ENCODE measurements at regions not wholly inside any gene's neighbourhood (a gene's known extent, or its start where the extent isn't known, plus 50 kb on each side); places are given as distances from the start of the nearest gene placed in this dataset.
A peak's percentile ranks its signal among the peaks of the same experiment; 100 is the strongest.

- Mint-ChIP-seq H3K27ac (no peak overlapping the region), H3K9me3 (no peaks in the 10 kb centered on the region), H3K36me3 (no peaks in the 10 kb centered on the region), H3K27me3 (ENCODE audit: insufficient read depth, low read depth) (peaks cover 20% of the 10 kb centered on the region), H3K4me3 (no peak overlapping the region), H3K4me1 (peaks cover 16% of the 10 kb centered on the region)
- Histone ChIP-seq H3K9me3 (ENCODE audit: low read depth) (no peaks in the 10 kb centered on the region), H3K9ac (no peak overlapping the region), H3K27ac (no peak overlapping the region), H3K4me1 (peaks cover 15% of the 10 kb centered on the region), H3K36me3 (no peaks in the 10 kb centered on the region), H4K20me1 (ENCODE audit: low read depth) (no peaks in the 10 kb centered on the region), H2AFZ (replicated peaks) (no peak overlapping the region), H3K79me2 (ENCODE audit: low read depth) (no peaks in the 10 kb centered on the region), H3K4me2 (no peak overlapping the region), H3K27me3 (no peaks in the 10 kb centered on the region), H3F3A (ENCODE audit: low read depth) (no peaks in the 10 kb centered on the region), H3K4me3 (no peak overlapping the region)
- no peak for DNase-seq (ENCODE audit: low spot score)
- no peak for TF ChIP-seq CTCF (IDR thresholded peaks at IDR 0.05)
- no peak for TF ChIP-seq EZH2phosphoT487 (IDR thresholded peaks at IDR 0.05)
- no peak for TF ChIP-seq EZH2 (IDR thresholded peaks at IDR 0.05)
Measured at GRCh38 chr17:74082886-74083285, 120.6 kb upstream of the RPL38 start.

GRCh38 chr17:74083321-74083720 lies 120.2 kb upstream of the RPL38 start:
- no peak for TF ChIP-seq EZH2 (IDR thresholded peaks at IDR 0.05)
- no peak for TF ChIP-seq EZH2phosphoT487 (IDR thresholded peaks at IDR 0.05)
- TF ChIP-seq CTCF (IDR thresholded peaks at IDR 0.05) = no peak
- H3K4me3 Mint-ChIP-seq = no peak overlapping the region

DNA sequence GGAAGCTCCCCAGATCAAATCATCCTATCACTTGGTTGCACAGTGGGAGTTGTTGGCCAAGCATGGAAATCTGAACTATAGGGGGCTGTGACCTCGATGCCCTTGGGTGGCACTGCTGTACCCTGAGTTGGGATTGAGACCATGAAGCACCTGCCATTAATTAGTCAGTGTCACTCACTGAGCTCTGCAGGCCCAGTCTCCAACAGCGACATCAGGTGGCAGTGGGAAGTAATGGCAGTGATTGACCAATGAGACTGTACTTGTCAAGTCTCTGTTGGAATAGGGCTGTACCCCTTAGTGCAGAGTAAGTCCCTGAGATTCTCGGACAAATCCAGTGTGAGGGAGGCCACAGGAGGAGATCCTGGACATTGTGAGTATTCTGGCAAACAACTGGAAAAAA lies 118.0 kb upstream of the RPL38 start:
- H3K36me3 Mint-ChIP-seq = no peaks in the 10 kb centered on the region

More at GRCh38 chr17:74083321-74083720, 120.2 kb upstream of the RPL38 start:
- no peaks in the 10 kb centered on the region for H3K9me3 Mint-ChIP-seq
- no peak overlapping the region for H3K27ac ChIP-seq
- H3F3A ChIP-seq (ENCODE audit: low read depth) = no peaks in the 10 kb centered on the region
- H2AFZ ChIP-seq (replicated peaks) = no peak overlapping the region
- H3K9me3 ChIP-seq (ENCODE audit: low read depth) = no peaks in the 10 kb centered on the region
- no peak overlapping the region for H3K9ac ChIP-seq
- H3K4me3 ChIP-seq = no peak overlapping the region
- H3K36me3 ChIP-seq = no peaks in the 10 kb centered on the region
- H3K27me3 Mint-ChIP-seq (ENCODE audit: insufficient read depth, low read depth) = peaks cover 20% of the 10 kb centered on the region
- H3K36me3 Mint-ChIP-seq = no peaks in the 10 kb centered on the region
- no peak for DNase-seq (ENCODE audit: low spot score)
- no peaks in the 10 kb centered on the region for H3K79me2 ChIP-seq (ENCODE audit: low read depth)
- H3K27me3 ChIP-seq = no peaks in the 10 kb centered on the region
- peaks cover 12% of the 10 kb centered on the region for H3K4me1 Mint-ChIP-seq
- H3K4me1 ChIP-seq = peaks cover 12% of the 10 kb centered on the region
- no peaks in the 10 kb centered on the region for H4K20me1 ChIP-seq (ENCODE audit: low read depth)
- H3K27ac Mint-ChIP-seq = no peak overlapping the region
- H3K4me2 ChIP-seq = no peak overlapping the region

More for the DNA sequence above, 118.0 kb upstream of the RPL38 start:
- Mint-ChIP-seq H3K4me1 (peaks cover 3% of the 10 kb centered on the region), H3K4me3 (peak overlapping the region; percentile 9), H3K27ac (no peak overlapping the region), H3K9me3 (peaks cover 3% of the 10 kb centered on the region), H3K27me3 (ENCODE audit: insufficient read depth, low read depth) (peaks cover 12% of the 10 kb centered on the region)
- TF ChIP-seq CTCF (IDR thresholded peaks at IDR 0.05) (peak; percentile 58), EZH2phosphoT487 (IDR thresholded peaks at IDR 0.05) (no peak), EZH2 (IDR thresholded peaks at IDR 0.05) (no peak)
- H3K9ac ChIP-seq = no peak overlapping the region
- no peaks in the 10 kb centered on the region for H3F3A ChIP-seq (ENCODE audit: low read depth)
- no peak overlapping the region for H3K4me3 ChIP-seq
- no peaks in the 10 kb centered on the region for H3K4me1 ChIP-seq
- H4K20me1 ChIP-seq (ENCODE audit: low read depth) = no peaks in the 10 kb centered on the region
- H3K27me3 ChIP-seq = no peaks in the 10 kb centered on the region
- no peak overlapping the region for H2AFZ ChIP-seq (replicated peaks)
- H3K27ac ChIP-seq = no peak overlapping the region
- no peaks in the 10 kb centered on the region for H3K79me2 ChIP-seq (ENCODE audit: low read depth)
- no peak for DNase-seq (ENCODE audit: low spot score)
- no peaks in the 10 kb centered on the region for H3K9me3 ChIP-seq (ENCODE audit: low read depth)
- H3K4me2 ChIP-seq = no peak overlapping the region
- H3K36me3 ChIP-seq = no peaks in the 10 kb centered on the region

Data from neural progenitor cell (in vitro differentiated cells).